T47D (cell line): ENCODE measurements at regions not wholly inside any gene's neighbourhood (a gene's known extent, or its start where the extent isn't known, plus 50 kb on each side); places are given as distances from the start of the nearest gene placed in this dataset.

Source experiments
- DNase-seq, 2 experiments: peaks; one replicate each; pipeline versions ENCODE4 v3.0.0 to v3.0.0-alpha.2; 2011 to 2012; ENCODE audit warnings: low read depth in 1 of 2, low spot score in 1 of 2
- JUND ChIP-seq: IDR thresholded peaks from 2 replicates; pipeline ENCODE4 v1.6.1; 2012; ENCODE audit warnings: low read depth
- in situ Hi-C: cut with HindIII; loops from 2 replicates; pipeline ENCODE4 v1.10.0; 2016; ENCODE audit warnings: low sequenced_read_pairs, low pct_unique_long_range_greater_than_20kb

DNA sequence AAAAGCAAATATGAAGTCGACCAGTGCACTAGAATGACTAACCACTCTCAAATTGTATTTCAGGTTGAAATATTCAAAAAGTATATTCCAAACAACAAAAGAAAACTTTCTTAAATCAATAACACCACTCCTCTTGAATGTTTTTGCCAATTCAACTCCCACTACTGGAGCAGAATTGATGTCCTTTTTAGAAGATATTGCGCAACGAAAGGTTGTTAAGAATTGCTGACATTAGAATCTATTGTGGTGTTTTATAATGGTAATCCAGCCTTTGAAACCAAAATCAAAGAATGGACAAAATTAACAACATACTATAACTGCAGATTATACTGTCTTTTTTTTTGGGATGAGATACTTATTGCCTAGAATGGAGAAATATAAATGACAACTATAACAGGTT is 331.3 kb downstream of the GRXCR1 start:
- TF ChIP-seq JUND = no peak
- no peak for DNase-seq
- in situ Hi-C loops = no loop called here

DNA sequence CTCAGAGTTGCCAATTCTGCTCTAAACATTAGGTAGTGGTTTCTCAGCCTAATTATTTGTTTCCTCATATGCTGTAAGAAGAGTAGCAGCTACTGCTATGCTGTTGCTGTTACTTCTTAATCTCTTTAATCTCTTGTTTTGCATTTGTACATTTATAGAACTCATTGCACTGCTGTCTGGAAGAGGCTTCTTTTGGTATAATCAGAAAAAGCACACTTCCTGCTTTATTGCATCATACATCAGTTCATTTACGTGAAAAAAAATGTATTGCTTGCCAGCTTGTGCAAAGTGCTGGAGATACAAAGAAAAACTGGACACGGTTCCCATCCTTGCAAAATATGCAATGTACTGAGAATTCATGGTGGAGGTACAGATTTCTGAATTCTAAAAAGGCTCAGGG is 332.0 kb downstream of the GRXCR1 start:
- no peak for TF ChIP-seq JUND
- DNase-seq = no peak
- in situ Hi-C loops = no loop called here

- in situ Hi-C loops = no loop called here
- no peak for DNase-seq
- TF ChIP-seq JUND = no peak
Measured at GRCh38 chr4:43233321-43233720, 340.8 kb downstream of the GRXCR1 start.

DNA sequence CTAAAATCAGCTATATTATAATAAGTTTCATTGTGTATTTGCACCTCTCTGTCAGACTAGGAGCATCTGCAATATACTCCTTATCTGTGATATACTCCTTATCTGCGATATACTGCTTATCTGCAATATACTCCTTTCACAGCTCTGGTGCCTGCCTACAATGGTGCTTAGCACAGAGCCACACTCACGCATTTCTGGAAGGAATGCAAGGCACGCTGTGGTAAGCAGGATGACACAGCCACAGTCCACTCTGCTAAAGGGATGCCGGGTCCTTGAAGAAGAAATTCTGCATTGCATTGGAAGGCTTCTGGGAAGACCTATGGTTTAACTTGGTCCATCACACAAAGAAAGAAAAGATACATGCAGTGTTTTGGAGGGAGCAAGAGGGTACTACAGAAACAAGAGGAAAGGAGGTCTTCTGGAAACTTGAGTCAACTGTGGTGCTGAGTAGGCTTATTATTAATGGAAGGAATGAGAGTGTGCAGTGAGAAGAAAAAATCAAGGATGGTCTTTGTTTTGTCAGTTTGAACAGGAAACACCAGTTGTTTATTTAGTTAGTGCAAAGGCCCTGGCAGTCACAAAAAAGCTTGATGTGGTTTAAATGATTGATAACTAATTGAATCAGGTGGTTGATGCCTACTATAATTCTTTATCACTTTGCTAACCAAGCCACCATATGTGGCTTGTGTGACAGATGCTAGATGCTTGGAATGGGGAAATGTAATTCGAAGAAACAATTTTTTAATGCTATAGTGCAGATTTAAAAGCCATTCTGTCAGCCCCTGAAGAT is 342.3 kb downstream of the GRXCR1 start:
- in situ Hi-C loops = no loop called here
- no peak for DNase-seq
- TF ChIP-seq JUND = no peak

GRCh38 chr4:43238008-43238407 is 345.5 kb downstream of the GRXCR1 start:
- no peak for DNase-seq
- in situ Hi-C loops = no loop called here
- no peak for TF ChIP-seq JUND

- in situ Hi-C loops = no loop called here
- no peak for TF ChIP-seq JUND
- DNase-seq = no peak
Measured at GRCh38 chr4:43238585-43238984, 346.1 kb downstream of the GRXCR1 start.

DNA sequence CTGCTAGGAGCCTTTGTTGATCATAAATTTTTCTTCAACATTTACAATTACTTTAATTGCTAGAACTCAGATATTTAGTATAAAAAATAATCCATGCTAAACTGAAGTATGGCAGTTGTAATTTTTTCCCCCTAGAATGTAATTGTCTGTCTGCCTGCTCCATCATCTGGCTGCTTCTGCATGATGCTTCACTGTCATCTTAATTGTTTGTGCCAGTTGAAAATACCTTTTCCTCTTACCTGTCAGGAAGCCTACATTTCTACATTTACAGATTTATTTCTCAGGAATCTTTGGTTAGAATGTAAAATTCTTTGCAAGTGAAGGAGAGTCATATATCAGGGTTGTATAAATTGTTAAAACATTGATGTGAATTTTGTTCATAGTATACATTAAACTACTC is 348.6 kb downstream of the GRXCR1 start:
- in situ Hi-C loops = no loop called here
- TF ChIP-seq JUND = no peak
- no peak for DNase-seq

DNA sequence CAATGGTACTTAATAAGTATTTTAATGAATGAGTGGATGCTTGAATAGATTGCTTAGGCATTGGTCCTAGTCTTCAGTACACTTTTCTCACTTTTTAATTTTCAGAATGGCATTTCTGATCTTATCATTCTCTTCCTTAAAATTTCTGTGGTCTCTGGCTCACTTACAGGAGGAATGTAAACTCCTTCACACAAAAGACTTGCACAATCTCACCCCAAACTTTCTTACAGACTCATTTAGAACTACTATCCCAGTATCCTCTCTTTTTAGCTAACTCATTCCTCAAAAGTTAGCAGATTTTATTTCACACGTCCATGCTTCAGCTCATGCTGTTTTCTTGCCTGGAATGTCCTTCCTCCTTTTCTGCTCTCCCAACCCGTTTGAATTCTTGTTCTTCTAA is 350.1 kb downstream of the GRXCR1 start:
- DNase-seq = peak in 1 of 2 experiments; percentile 43
- TF ChIP-seq JUND = no peak
- in situ Hi-C loops = no loop called here

DNA sequence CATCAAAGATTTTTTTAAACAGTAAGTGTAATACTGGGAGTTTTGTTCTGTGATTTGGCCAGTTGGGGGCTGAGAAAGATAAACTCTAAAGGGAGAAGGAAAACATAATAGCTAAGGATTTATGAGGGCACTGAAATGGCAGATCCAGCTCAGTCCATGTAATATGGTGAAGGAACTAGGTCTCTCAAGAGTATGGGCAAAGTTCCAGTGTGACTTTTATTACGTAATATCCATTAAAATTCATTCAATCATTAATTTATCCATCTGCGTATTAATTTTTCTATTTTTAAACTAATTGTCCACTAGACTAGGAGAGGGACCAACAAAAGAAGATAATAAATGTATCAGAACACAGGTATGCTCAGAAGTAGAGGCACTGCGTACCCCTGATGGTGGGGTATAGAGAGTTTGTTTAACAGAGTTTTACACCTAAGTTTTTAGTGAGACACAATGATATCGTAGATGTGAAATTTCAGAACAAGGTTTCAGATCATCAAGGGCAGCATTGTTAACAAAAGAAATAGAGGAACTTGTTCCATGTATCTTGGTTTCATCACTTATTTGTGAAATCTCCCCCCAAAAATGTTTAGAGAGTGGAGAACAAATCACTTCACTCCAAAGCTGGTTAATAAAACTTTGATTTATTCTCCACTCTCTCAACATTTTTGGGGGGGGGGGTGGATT is 351.1 kb downstream of the GRXCR1 start:
- in situ Hi-C loops = no loop called here
- TF ChIP-seq JUND = no peak
- no peak for DNase-seq

DNA sequence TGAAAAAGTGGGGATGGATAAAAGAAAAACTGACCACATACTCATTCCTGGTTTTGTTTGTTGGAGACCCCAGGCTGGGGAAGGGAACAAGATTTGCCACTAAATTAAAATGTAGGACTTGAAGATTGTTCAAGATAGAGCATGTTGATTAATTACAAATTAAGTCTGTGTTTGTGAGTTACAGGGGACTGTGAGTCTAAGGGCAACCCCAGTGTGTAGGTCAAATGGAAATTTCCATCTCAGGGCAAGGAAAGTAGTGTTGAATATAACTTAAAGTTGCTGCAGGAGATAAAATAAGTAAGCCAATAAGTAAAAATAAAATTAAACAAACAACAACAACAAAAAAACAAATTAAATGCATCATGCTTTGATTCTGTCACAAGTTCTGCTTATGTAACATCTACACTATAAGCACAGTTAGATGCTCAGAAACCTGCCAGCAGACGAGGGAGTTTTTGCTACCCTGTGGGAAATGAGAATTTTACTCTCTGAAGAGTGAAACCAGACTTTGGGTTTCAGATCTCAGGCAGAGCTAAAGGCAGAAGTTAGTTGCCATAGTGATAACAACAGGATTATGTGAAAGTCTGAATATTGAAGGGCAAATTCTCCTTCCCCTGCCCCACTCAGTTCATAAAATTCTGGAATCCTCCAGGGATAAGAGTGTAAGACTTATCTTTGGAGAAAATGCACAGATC is 352.3 kb downstream of the GRXCR1 start:
- TF ChIP-seq JUND = no peak
- in situ Hi-C loops = no loop called here
- no peak for DNase-seq

GRCh38 chr4:43251841-43252240 is 359.3 kb downstream of the GRXCR1 start:
- DNase-seq = no peak
- in situ Hi-C loops = no loop called here
- TF ChIP-seq JUND = no peak

GRCh38 chr4:43253541-43253940 is 361.0 kb downstream of the GRXCR1 start:
- DNase-seq = no peak
- in situ Hi-C loops = no loop called here
- no peak for TF ChIP-seq JUND

GRCh38 chr4:43264730-43265129 is 372.2 kb downstream of the GRXCR1 start:
- in situ Hi-C loops = no loop called here
- DNase-seq = no peak
- TF ChIP-seq JUND = no peak
